T1000 (cell line): ENCODE measurements at regions not wholly inside any gene's neighbourhood (a gene's known extent, or its start where the extent isn't known, plus 50 kb on each side); places are given as distances from the start of the nearest gene placed in this dataset.
"Not testable (repeated sequence)": the region's sequence is repeated elsewhere in the genome, so short reads cannot be mapped to it uniquely, and the experiment has no call there.

Source experiments
- DNase-seq: peaks from one replicate; lab custom pipeline; 2025; ENCODE audit warnings: mixed read lengths; lab: John Stamatoyannopoulos, UW

DNA sequence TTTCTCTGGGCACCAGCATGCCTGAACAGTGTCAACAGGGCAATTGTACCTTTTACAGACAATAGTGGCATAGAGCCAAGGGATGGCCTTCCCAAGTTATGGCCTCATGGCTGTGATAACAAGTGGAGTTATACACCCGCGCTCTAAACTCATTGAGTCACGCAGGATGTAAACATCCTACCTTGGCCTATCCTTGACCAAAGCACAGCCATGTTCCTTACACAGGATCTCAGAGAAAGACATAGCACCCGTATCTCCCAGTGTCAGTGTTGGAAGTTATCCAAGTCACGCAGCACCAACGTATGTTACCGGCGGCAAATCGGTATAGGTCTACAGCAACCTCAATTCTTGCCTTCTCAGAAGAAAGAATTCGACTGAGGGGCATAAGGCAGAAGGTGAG lies 1654.9 kb upstream of the LRRTM3 start:
- no peak for DNase-seq

GRCh38 chr10:65273115-65273514 lies 1652.7 kb upstream of the LRRTM3 start:
- DNase-seq: no peak

- no peak for DNase-seq
Observed at GRCh38 chr10:65275296-65275695, 1650.5 kb upstream of the LRRTM3 start.

- DNase-seq: no peak
Observed at GRCh38 chr10:65284495-65285041, 1641.3 kb upstream of the LRRTM3 start.

DNA sequence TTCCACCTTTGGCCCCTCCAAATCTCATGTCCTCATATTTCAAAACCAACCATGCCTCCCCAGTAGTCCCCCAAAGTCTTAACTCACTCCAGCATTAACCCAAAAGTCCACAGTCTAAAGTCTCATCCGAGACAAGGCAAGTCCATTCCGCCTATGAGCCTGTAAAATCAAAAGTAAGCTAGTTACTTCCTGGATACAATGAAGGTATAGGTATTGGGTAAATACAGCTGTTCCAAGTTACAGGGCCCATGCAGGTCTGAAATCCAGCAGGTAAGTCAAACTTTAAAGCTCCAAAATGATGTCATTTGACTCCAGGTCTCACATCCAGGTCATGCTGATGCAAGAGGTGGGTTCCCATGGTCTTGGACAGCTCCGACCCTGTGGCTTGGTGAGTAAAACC lies 1640.1 kb upstream of the LRRTM3 start:
- not testable (repeated sequence) for DNase-seq

GRCh38 chr10:65291286-65291685 lies 1634.5 kb upstream of the LRRTM3 start:
- DNase-seq: no peak

DNA sequence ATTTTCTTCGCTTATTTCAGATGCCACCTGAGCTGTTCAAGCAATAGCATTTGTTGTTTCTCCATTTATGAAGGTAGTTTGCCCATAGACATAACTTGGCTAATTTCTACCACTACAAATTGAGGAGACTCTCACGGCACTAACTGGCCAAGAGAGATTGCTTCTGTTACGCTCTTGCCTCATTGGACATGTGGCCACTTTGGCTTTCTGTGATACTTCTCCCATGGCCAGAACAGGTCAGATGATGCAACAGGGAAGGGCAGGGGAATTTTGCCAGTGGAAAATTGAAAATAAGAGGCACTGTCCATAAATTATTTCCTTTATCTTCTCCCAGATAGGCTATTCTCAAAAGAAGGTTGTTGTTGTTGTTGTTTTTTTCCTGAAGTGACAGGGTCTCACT lies 1633.3 kb upstream of the LRRTM3 start:
- no peak for DNase-seq

- no peak for DNase-seq
Observed at GRCh38 chr10:65294329-65294728, 1631.5 kb upstream of the LRRTM3 start.

- DNase-seq: no peak
Observed at GRCh38 chr10:65301181-65301580, 1624.7 kb upstream of the LRRTM3 start.

DNA sequence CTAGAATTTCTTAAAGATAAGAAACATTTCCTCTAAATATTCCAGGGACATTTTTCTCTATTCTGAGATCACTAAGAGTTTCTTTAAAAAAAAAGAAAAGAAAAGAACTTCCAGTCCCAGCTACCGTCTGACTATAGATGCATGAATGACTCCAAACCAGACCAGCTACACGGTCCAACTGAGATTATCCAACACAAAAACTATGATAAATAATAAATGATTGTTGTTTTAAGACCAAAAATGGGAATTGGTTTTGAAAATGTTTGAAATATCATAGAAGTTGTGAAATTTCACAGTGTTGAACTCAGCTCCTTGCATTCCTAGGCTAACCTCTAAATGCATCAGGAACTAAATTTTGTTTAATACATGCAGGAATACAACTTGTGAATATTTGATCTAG lies 1619.6 kb upstream of the LRRTM3 start:
- no peak for DNase-seq

DNA sequence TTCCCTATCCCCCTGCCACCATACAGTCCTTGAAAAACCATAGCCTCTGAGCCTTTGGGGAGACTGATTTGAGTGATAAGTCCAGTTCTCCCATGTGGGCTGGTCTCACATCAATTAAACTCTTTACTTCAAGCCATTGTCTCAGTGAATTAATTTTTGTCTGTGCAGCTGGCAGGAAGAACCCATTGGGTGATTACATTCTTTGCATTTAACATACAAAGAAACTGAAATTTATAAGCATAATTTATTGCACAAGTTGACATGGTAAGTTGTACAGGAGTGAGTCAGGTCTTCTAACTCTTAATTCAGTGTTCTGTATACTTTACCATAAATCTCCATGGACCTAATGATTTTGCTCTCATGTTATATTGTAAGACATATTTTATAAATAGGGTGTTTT lies 1613.0 kb upstream of the LRRTM3 start:
- DNase-seq: no peak

DNA sequence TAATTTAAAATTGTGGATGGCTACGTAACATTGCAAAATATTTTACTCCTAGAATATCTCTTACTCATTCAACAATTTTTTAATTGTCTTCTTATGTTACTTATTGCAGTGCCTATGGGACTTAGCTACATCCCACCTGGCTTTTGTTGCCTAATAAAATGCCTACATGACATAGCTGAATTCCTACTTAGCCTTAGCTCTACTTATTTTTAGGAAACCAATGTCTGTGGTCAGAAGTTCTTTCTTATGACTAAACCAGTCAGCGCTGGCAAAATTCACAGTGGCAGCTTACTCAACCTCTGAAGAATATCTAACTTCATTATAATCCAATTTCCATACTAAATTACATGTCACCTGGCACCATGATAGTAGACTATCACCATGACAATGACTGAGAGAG lies 1612.4 kb upstream of the LRRTM3 start:
- DNase-seq: no peak

- DNase-seq: no peak
Observed at GRCh38 chr10:65314253-65314652, 1611.6 kb upstream of the LRRTM3 start.

DNA sequence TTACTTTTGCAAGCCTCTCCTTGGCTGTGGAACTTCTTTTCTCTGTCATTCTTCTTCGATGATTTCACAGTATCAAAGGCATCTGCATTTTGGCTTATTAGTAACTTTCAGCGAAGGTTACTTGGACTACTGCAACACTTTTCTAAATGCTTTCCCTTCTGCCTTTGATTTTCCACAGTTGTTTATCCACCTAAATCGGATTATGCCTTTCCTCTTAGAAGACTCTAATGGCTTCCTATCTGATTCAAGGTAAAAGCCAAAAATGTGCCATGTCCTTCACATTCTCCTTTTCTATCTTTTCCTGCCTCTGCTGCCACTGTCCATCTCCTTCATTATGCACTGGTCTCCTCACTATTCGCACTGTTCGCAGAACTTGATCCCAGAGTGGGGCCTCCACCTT lies 1606.3 kb upstream of the LRRTM3 start:
- DNase-seq: no peak

DNA sequence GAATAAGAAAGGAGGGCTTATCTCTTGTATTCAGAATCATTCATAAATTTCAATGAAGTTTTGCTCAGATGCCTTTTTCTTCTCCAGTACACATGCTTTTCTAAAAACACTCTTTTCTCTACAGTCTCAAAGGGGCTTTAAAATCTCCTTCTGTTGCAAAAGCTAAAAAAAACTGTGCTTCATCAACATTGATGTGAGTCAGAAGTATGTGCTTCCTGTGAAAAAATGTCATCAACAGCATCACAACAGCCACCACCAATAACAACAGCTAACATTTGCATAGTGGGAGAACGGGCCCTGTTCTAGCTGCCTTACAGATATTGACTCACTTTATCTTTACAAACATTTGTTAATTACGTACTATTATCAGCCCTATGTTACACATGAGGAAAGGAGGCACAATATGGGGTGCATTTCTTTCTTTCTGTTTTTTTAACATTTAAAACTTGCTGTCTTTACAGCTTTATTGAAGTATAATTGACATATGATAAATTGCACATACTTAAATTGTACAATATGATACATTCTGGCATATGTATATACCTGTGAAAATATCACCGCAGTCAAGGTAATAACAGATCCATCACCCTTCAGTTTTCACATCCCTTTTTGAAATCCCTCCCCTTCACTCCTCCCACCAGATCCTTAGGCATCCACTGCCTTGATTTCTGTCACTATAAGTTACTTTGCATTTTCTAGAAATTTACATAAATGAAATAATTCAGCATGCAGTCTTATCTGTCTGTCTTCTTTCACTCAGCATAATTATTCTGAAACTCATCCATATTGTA lies 1605.4 kb upstream of the LRRTM3 start:
- DNase-seq: no peak

GRCh38 chr10:65323802-65324201 lies 1602.0 kb upstream of the LRRTM3 start:
- DNase-seq: no peak

DNA sequence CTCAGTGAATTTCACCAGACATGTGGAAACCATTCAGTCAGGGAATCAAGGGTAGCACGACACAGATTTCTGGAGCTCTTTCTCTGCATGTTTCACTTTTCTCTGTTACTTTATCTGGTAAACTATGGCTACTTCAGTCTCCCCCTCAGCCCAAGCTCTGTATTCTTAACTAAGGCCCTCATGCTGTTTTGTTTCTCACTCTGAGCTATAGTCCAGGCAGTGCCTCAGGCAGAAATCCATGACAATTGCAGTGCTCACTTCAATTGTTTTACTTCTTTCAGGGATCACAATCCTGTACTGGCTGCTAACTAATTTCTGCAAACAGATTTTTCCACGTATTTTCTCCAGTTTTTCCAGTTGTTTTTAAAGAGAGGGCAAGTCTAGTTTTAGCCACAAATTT lies 1599.9 kb upstream of the LRRTM3 start:
- DNase-seq: no peak

GRCh38 chr10:65328486-65328885 lies 1597.3 kb upstream of the LRRTM3 start:
- DNase-seq: no peak

DNA sequence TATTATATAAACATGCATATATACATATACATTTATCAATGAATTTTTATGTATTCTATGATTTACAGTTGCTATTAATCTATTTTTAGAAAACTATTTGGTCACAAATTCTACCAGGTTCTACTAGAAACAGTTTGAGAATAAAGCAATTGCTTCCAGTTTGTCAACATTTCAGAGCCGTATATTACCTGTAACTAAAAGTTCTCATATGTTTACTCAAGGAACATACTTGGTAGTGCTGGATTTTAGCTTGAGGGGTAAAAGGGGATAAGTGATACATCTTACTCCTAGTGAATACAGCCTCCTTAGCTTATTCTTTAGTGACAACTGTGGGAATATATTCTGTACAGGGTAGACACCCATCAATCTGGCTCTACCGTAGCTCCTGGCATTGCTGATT lies 1590.5 kb upstream of the LRRTM3 start:
- no peak for DNase-seq

DNA sequence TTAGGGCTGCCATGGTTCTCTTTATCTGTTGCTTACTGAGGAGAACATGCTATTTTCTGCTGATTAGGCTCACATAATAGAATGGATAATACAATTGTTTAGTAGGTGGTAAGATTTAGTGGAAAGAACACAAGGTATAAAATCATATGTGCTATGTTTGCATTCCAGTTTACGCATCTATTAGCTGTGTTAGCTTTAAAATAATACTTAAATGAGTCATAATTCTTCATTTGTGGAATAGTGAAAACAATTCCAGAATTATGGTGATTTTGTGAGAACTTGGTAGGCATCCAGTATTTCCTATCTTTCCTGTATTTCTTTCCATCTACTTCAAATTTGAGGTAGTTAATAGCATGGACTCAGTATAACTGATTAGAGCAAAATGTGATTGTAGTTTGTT lies 1585.5 kb upstream of the LRRTM3 start:
- no peak for DNase-seq

DNA sequence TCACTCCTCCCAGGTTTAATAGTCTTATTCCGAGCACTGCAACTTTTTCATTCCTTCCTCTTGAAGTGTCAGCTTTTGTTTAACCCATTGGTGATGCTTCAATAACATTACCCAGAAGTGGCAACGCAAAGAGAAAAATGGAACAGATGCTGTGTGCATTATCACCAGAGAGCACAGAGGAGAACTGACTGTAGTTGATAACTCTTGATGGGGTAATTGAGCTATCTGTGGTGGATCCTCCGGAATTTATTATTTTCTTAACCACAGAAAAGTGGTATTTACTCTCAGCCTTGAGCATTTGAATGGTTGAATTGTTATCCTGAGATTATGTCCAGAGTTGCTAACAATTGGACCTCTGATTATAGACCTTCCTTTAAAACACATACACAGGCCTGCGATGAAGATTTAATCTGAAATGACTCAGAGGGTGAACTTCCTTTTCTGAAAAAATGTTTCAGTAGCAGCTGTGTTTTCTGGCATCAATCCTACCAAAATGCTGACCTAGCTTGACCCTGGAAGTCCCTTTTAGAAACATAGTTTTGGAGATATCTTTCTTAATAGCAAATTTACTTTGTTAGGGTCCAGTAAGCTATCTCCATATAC lies 1584.4 kb upstream of the LRRTM3 start:
- DNase-seq: no peak

- no peak for DNase-seq
Observed at GRCh38 chr10:65342245-65342644, 1583.6 kb upstream of the LRRTM3 start.

DNA sequence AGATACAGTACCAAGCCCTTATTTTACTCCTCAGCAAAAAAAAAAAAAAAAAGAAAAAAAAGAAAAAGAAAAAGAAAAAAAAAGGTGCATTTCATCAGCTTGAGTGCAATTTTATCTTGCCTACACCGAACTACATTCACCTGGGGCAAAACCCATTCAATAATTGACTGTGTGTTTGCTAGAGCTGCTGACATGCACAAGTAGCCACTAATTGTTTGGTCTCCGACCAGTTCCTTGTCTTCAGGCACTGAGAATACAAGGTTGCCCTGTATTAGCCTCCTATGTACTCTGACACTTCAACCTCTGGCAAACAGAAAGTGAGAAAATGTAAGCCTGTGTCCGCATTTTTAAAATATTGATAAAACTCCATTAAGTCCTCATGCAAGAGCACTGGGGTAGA lies 1579.4 kb upstream of the LRRTM3 start:
- no peak for DNase-seq

GRCh38 chr10:65348637-65349036 lies 1577.2 kb upstream of the LRRTM3 start:
- no peak for DNase-seq
